Liver (tissue), 8 donors: ENCODE measurements at regions not wholly inside any gene's neighbourhood (a gene's known extent, or its start where the extent isn't known, plus 50 kb on each side); places are given as distances from the start of the nearest gene placed in this dataset.
"Not testable (repeated sequence)": the region's sequence is repeated elsewhere in the genome, so short reads cannot be mapped to it uniquely, and the experiment has no call there.

Experiments used
- DNase-seq: peaks from one replicate; pipeline ENCODE4 v3.0.0-alpha.2; 2017; ENCODE audit warnings: low spot score
- H3K27ac ChIP-seq, 2 donors: one replicate each; pipeline ENCODE4 v1.7.0; 2013; ENCODE audit warnings: inconsistent platforms in 2 of 2, low read length in 2 of 2, control low read depth in 1 of 2, low read depth in 1 of 2, mild to moderate bottlenecking in 1 of 2
- H3K27me3 ChIP-seq, 4 donors: one replicate each; pipeline versions ENCODE4 v1.6.1 to v1.7.0; 2013; ENCODE audit warnings: low read length in 3 of 4, inconsistent platforms in 1 of 4, mild to moderate bottlenecking in 1 of 4, moderate library complexity in 1 of 4; ENCODE audit not compliant: control insufficient read depth in 4 of 4, insufficient read depth in 4 of 4
- H3K36me3 ChIP-seq, 4 donors: one replicate each; pipeline versions ENCODE4 v1.6.1 to v1.7.0; 2013; ENCODE audit warnings: low read length in 3 of 4, mild to moderate bottlenecking in 3 of 4, low read depth in 1 of 4, moderate library complexity in 1 of 4; ENCODE audit not compliant: control insufficient read depth in 4 of 4, insufficient read depth in 3 of 4
- H3K4me1 ChIP-seq, 4 donors: one replicate each; pipeline versions ENCODE4 v1.6.1 to v1.7.0; 2013; ENCODE audit warnings: low read length in 3 of 4, mild to moderate bottlenecking in 3 of 4, moderate library complexity in 1 of 4; ENCODE audit not compliant: control insufficient read depth in 4 of 4, insufficient read depth in 4 of 4
- H3K4me3 ChIP-seq, 3 donors: one replicate each; pipeline versions ENCODE4 v1.6.1 to v1.7.0; 2013; ENCODE audit warnings: low read length in 3 of 3, control low read depth in 1 of 3, low read depth in 1 of 3, mild to moderate bottlenecking in 1 of 3
- H3K9ac ChIP-seq, 2 donors: one replicate each; pipeline ENCODE4 v1.7.0; 2013; ENCODE audit warnings: low read length in 2 of 2, mild to moderate bottlenecking in 2 of 2, moderate library complexity in 2 of 2, control low read depth in 1 of 2, low read depth in 1 of 2
- H3K9me3 ChIP-seq, 4 donors: one replicate each; pipeline versions ENCODE4 v1.6.1 to v1.7.0; 2013; ENCODE audit warnings: low read length in 3 of 4; ENCODE audit not compliant: control insufficient read depth in 4 of 4
- FOXA1 ChIP-seq: IDR thresholded peaks from 2 replicates; pipeline ENCODE4 v1.6.1; 2016; ENCODE audit warnings: antibody characterized with exemption
- SP1 ChIP-seq: IDR thresholded peaks from 2 replicates; pipeline ENCODE4 v1.6.1; 2018; ENCODE audit warnings: antibody characterized with exemption, mild to moderate bottlenecking
- WGBS: extraction: QIAGEN DNeasy Blood & Tissue Kit; methylation state at CpG from one replicate; pipeline ENCODE4 v1.1.7; 2013; 5-methylcytosine and 5-hydroxymethylcytosine counted together
- TF ChIP-seq, protein P1 (sequence below): IDR thresholded peaks from 2 replicates; pipeline ENCODE4 v1.6.1; 2016; ENCODE audit warnings: antibody characterized with exemption
- TF ChIP-seq, protein P2 (sequence below): fragments of 150-350 bp; IDR thresholded peaks from 2 replicates; pipeline ENCODE4 v1.5.1; 2017; ENCODE audit warnings: improper control_type of control experiment, low read depth, low read length; ENCODE audit not compliant: missing input control
- donor health status: healthy.
- donor health status: healthy.
- donor health status: healthy.
- donor health status: healthy.
- donor health status: healthy.

DNA sequence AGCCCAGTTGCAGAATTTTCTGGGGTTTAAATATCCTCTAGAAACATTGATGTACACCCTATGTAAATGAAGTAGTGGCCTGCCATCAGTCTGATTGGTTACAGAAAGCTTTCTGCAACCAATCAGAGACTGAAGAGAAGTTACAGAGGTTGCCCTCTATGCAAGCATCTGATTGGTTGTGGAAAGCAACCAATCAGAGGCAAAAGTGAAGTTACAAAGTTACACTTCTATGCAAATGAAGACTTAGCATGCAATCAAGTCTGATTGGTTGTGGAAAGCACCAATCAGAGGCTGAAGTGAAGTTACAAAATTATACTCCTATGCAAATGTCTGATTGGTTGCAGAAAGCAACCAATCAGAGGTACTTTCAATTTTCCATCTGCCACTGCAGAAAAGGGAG is 51.9 kb upstream of the USP9X start:
- Histone ChIP-seq H3K27me3 (no peaks in the 10 kb centered on the region), H3K9ac (no peak overlapping the region), H3K9me3 (no peaks in the 10 kb centered on the region), H3K36me3 (no peaks in the 10 kb centered on the region), H3K4me3 (no peak overlapping the region), H3K27ac (no peak overlapping the region), H3K4me1 (peaks cover 0 to 4% (median 0%) of the 10 kb centered on the region in 4 donors)
- DNase-seq, result no peak
- TF ChIP-seq SP1 (peak; percentile 10), FOXA1 (no peak)
- TF ChIP-seq, protein P1, sequence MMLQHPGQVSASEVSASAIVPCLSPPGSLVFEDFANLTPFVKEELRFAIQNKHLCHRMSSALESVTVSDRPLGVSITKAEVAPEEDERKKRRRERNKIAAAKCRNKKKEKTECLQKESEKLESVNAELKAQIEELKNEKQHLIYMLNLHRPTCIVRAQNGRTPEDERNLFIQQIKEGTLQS, result no peak
- TF ChIP-seq, protein P2, sequence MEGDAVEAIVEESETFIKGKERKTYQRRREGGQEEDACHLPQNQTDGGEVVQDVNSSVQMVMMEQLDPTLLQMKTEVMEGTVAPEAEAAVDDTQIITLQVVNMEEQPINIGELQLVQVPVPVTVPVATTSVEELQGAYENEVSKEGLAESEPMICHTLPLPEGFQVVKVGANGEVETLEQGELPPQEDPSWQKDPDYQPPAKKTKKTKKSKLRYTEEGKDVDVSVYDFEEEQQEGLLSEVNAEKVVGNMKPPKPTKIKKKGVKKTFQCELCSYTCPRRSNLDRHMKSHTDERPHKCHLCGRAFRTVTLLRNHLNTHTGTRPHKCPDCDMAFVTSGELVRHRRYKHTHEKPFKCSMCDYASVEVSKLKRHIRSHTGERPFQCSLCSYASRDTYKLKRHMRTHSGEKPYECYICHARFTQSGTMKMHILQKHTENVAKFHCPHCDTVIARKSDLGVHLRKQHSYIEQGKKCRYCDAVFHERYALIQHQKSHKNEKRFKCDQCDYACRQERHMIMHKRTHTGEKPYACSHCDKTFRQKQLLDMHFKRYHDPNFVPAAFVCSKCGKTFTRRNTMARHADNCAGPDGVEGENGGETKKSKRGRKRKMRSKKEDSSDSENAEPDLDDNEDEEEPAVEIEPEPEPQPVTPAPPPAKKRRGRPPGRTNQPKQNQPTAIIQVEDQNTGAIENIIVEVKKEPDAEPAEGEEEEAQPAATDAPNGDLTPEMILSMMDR, result no peak

DNA sequence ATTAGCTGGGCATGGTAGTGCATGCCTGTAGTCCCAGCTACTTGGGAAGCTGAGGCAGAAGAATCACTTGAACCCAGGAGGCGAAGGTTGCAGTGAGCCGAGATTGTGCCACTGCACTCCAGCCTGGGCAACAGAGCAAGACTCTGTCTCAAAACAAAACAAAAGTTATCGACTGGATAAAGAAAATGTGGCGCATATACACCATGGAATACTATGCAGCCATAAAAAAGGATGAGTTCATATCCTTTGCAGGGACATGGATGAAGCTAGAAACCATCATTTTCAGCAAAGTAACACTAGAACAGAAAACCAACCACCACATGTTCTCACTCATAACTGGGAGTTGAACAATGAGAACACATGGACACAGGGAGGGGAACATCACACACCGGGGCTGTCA is 50.3 kb upstream of the USP9X start:
- not testable (repeated sequence) for H3K27me3 ChIP-seq, H3K36me3 ChIP-seq, DNase-seq, H3K9me3 ChIP-seq, H3K9ac ChIP-seq, H3K27ac ChIP-seq, H3K4me1 ChIP-seq, H3K4me3 ChIP-seq
- 94% methylated on average over 5 of the region's 5 CpGs for WGBS
